Gastrocnemius medialis (tissue), 4 donors: ENCODE measurements at regions not wholly inside any gene's neighbourhood (a gene's known extent, or its start where the extent isn't known, plus 50 kb on each side); places are given as distances from the start of the nearest gene placed in this dataset.
A peak's percentile ranks its signal among the peaks of the same experiment; 100 is the strongest.

ENCODE experiments used
- ATAC-seq, 2 donors: fragments of 150-250 bp; one replicate each; pipeline ENCODE4 v1.9.1; 2016
- DNase-seq, 2 donors: peaks; one replicate each; pipeline ENCODE4 v3.0.0-alpha.2; 2019
- H3K27ac ChIP-seq, 4 donors: fragments of 200-600 bp; sonication (generic); 1 replicate in 1 of 4; 2 replicates in 3 of 4; pipeline ENCODE4 v1.5.1; 2016 to 2018; ENCODE audit warnings: mild to moderate bottlenecking in 2 of 4, moderate library complexity in 1 of 4
- H3K27me3 ChIP-seq, 3 donors: fragments of 200-600 bp; sonication (generic) in 2 of 3; 1 replicate in 1 of 3; 2 replicates in 2 of 3; pipeline versions ENCODE4 v1.5.1 to v1.6.0; 2016 to 2019; ENCODE audit warnings: mild to moderate bottlenecking in 1 of 3, moderate library complexity in 1 of 3
- H3K36me3 ChIP-seq, 2 donors: fragments of 200-600 bp; sonication (generic) in 1 of 2; one replicate each; pipeline ENCODE4 v1.5.1; 2017 to 2018
- H3K4me1 ChIP-seq, 2 donors: fragments of 200-600 bp; sonication (generic) in 1 of 2; one replicate each; pipeline ENCODE4 v1.5.1; 2016 to 2017; ENCODE audit warnings: mild to moderate bottlenecking in 2 of 2
- H3K4me3 ChIP-seq, 4 donors: fragments of 200-600 bp; sonication (generic) in 3 of 4; 1 replicate in 1 of 4; 2 replicates in 3 of 4; pipeline ENCODE4 v1.5.1; 2016 to 2019; ENCODE audit warnings: mild to moderate bottlenecking in 2 of 4
- H3K9me3 ChIP-seq, 3 donors: fragments of 200-600 bp; sonication (generic) in 2 of 3; 1 replicate in 1 of 3; 2 replicates in 2 of 3; pipeline ENCODE4 v1.5.1; 2016 to 2019
- CTCF ChIP-seq, 5 experiments: fragments of 450-650 bp in 3 of 5; fragments of 200-600 bp in 2 of 5; sonication (generic) in 2 of 5; IDR thresholded peaks in 4 of 5; conservative IDR thresholded peaks in 1 of 5; 1 replicate in 4 of 5; 2 replicates in 1 of 5; pipeline ENCODE4 v1.5.1; 2016 to 2019; ENCODE audit warnings: antibody characterized with exemption in 5 of 5, mild to moderate bottlenecking in 3 of 5, moderate library complexity in 3 of 5
- POLR2A ChIP-seq, 2 donors: fragments of 450-650 bp; IDR thresholded peaks; one replicate each; pipeline ENCODE4 v1.6.1; 2017; ENCODE audit warnings: antibody characterized with exemption in 2 of 2, mild to moderate bottlenecking in 2 of 2, moderate library complexity in 2 of 2
- in situ Hi-C, 4 donors: fragments of 200-750 bp; cut with MboI; loops; one replicate each; pipeline versions ENCODE4 v1.15.0 to v1.8.0; 2017; ENCODE audit warnings: low sequenced_read_pairs in 4 of 4
- intact Hi-C: fragments of 100-400 bp; cut with DNase I; formaldehyde crosslinking; loops from one replicate; pipeline ENCODE4 v1.15.1; 2023; ENCODE audit warnings: low total_unique reads

- H3K9me3 ChIP-seq = no peaks in the 10 kb centered on the region
- H3K4me1 ChIP-seq = no peaks in the 10 kb centered on the region
- in situ Hi-C loops = no loop called here
- H3K36me3 ChIP-seq = no peaks in the 10 kb centered on the region
- intact Hi-C loops = no loop called here
- ATAC-seq (no peak), DNase-seq (no peak)
- TF ChIP-seq POLR2A (IDR thresholded peaks at IDR 0.05) (no peak), CTCF (IDR thresholded peaks at IDR 0.05 in 4 of 5, conservative IDR thresholded peaks at IDR 0.05 in 1 of 5) (no peak)
- H3K27me3 ChIP-seq = no peaks in the 10 kb centered on the region
- no peak overlapping the region for H3K4me3 ChIP-seq
- H3K27ac ChIP-seq = no peak overlapping the region
Observed at GRCh38 chr3:34258271-34258998, 460.0 kb downstream of the PDCD6IP start.

DNA sequence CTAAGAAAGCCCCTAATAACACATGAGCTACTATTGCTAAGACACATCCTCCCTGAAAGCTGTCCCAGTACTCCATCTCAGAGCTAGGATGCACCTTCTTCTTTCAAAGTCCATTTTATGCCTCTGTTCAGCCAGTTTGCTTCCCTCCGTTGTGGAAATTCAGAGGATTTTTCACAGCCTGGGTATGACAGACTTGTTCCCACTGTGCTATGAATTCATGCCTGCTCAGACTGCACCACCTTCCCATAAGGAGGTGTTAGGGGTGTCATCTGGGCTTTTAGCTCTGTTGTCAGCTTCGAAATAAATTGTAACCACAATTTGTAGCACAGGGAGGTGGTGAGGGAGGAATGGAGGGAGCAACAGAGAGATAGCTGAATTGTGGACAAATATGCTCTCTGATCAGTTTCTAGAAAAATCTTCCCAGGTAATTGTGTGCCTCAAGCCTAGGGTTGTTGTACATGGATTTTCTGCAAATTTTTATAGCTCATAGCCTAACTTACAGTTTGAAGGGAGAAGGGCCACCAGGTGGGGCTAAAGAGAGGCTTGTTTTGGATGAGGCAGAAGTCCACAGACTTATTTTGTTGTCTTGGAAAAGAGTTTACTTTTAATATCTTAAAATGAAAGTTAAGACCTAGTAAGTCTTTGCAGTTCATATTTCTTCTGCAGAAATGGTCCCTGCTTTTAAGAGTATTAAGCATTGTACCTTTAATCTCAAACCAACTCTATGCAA, 462.0 kb downstream of the PDCD6IP start:
- no peak for ATAC-seq
- no peaks in the 10 kb centered on the region for H3K9me3 ChIP-seq
- no peaks in the 10 kb centered on the region for H3K4me1 ChIP-seq
- no peaks in the 10 kb centered on the region for H3K36me3 ChIP-seq
- no peaks in the 10 kb centered on the region for H3K27me3 ChIP-seq
- in situ Hi-C loops (no loop called here), intact Hi-C loops (no loop called here)
- H3K4me3 ChIP-seq = no peak overlapping the region
- TF ChIP-seq CTCF (IDR thresholded peaks at IDR 0.05 in 4 of 5, conservative IDR thresholded peaks at IDR 0.05 in 1 of 5) (peak in 1 of 5 experiments; percentile 13), POLR2A (IDR thresholded peaks at IDR 0.05) (no peak)
- no peak overlapping the region for H3K27ac ChIP-seq
- DNase-seq = no peak

DNA sequence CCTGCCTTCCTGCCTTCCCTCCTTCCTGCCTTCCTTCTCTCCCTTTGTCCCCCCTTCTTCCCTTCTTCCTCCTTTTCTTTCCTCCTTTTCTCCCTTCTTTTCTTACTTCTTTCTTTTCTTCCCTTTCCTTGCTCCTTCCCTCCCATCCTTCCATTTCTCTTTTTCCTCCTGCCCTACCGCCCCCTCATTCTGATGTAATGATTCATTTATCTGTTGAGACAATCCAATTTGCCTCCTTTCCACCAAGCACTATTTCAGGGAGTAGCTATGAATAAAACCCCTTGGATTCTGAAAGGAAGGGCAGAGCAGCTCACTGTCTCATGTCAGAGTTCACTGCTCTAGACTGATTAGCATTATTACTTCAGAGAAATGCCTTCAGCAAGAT, 462.6 kb downstream of the PDCD6IP start:
- Histone ChIP-seq H3K4me1 (no peaks in the 10 kb centered on the region), H3K9me3 (no peaks in the 10 kb centered on the region), H3K27me3 (no peaks in the 10 kb centered on the region), H3K36me3 (no peaks in the 10 kb centered on the region), H3K4me3 (no peak overlapping the region), H3K27ac (no peak overlapping the region)
- TF ChIP-seq CTCF (IDR thresholded peaks at IDR 0.05 in 4 of 5, conservative IDR thresholded peaks at IDR 0.05 in 1 of 5) (no peak), POLR2A (IDR thresholded peaks at IDR 0.05) (no peak)
- in situ Hi-C loops = no loop called here
- ATAC-seq (no peak), DNase-seq (no peak)
- intact Hi-C loops = no loop called here

GRCh38 chr3:34263101-34263621, 464.7 kb downstream of the PDCD6IP start:
- no peak for TF ChIP-seq POLR2A (IDR thresholded peaks at IDR 0.05)
- no peak for TF ChIP-seq CTCF (IDR thresholded peaks at IDR 0.05 in 4 of 5, conservative IDR thresholded peaks at IDR 0.05 in 1 of 5)
- no peaks in the 10 kb centered on the region for H3K9me3 ChIP-seq
- no peaks in the 10 kb centered on the region for H3K27me3 ChIP-seq
- in situ Hi-C loops = no loop called here
- no peak overlapping the region for H3K4me3 ChIP-seq
- H3K36me3 ChIP-seq = no peaks in the 10 kb centered on the region
- intact Hi-C loops = no loop called here
- H3K27ac ChIP-seq = no peak overlapping the region
- no peak for ATAC-seq
- DNase-seq = no peak
- H3K4me1 ChIP-seq = no peaks in the 10 kb centered on the region
